Activated CD8-positive, alpha-beta T cell treated with anti-CD3 and anti-CD28 coated beads for 36 hours (primary cell): ENCODE measurements at regions not wholly inside any gene's neighbourhood (a gene's known extent, or its start where the extent isn't known, plus 50 kb on each side); places are given as distances from the start of the nearest gene placed in this dataset.

ENCODE experiments used
- ATAC-seq: fragments of 200-7000 bp; cut with Tn5 transposase; one replicate; pipeline ENCODE4 v1.10.0; 2021; ENCODE audit warnings: mild to moderate bottlenecking, moderate library complexity
- CTCF ChIA-PET: fragments of 350-600 bp; sonication (Branson Sonifier 250); formaldehyde crosslinking; loops from one replicate; lab custom pipeline; 2021; ENCODE audit warnings: antibody characterized with exemption; lab: Charles Lee
- POLR2A ChIA-PET: fragments of 350-600 bp; sonication (Branson Sonifier 250); formaldehyde crosslinking; loops from one replicate; lab custom pipeline; 2021; ENCODE audit warnings: antibody characterized with exemption; lab: Charles Lee
- DNase-seq: peaks from one replicate; pipeline ENCODE4 v3.0.0-alpha.2; 2020
- H3K27ac Mint-ChIP-seq: one replicate; pipeline ENCODE4 v1.8.0; 2021; ENCODE audit warnings: mild to moderate bottlenecking, mixed read lengths
- H3K27me3 Mint-ChIP-seq: one replicate; pipeline ENCODE4 v1.8.0; 2021; ENCODE audit warnings: mixed read lengths
- H3K36me3 Mint-ChIP-seq: one replicate; pipeline ENCODE4 v1.8.0; 2021; ENCODE audit warnings: low read depth, mixed read lengths
- H3K4me1 Mint-ChIP-seq: one replicate; pipeline ENCODE4 v1.8.0; 2021; ENCODE audit warnings: low read depth, mixed read lengths
- H3K4me3 Mint-ChIP-seq: one replicate; pipeline ENCODE4 v1.8.0; 2021; ENCODE audit warnings: mild to moderate bottlenecking, moderate library complexity, mixed read lengths
- H3K9me3 Mint-ChIP-seq: one replicate; pipeline ENCODE4 v1.8.0; 2021; ENCODE audit warnings: mixed read lengths
- CTCF ChIP-seq: fragments of 200-600 bp; IDR thresholded peaks from one replicate; pipeline ENCODE4 v1.8.0; 2022; ENCODE audit warnings: antibody characterized with exemption, mild to moderate bottlenecking
- intact Hi-C: fragments of 100-400 bp; cut with micrococcal nuclease; formaldehyde crosslinking; loops from one replicate; pipeline ENCODE4 v1.10.0; 2022

GRCh38 chr14:53786045-53786444 is 170.6 kb downstream of the BMP4 start:
- CTCF ChIA-PET, result no interaction called here
- POLR2A ChIA-PET, result no interaction called here
- Mint-ChIP-seq H3K4me1 (no peaks in the 10 kb centered on the region), H3K27me3 (no peaks in the 10 kb centered on the region), H3K4me3 (no peak overlapping the region), H3K36me3 (no peaks in the 10 kb centered on the region), H3K27ac (no peak overlapping the region), H3K9me3 (no peaks in the 10 kb centered on the region)
- DNase-seq (no peak), ATAC-seq (no peak)
- intact Hi-C loops, result no loop called here
- TF ChIP-seq CTCF, result no peak

GRCh38 chr14:53784688-53785087 is 171.9 kb downstream of the BMP4 start:
- POLR2A ChIA-PET, result no interaction called here
- DNase-seq, result no peak

GRCh38 chr14:53783256-53783655 is 173.4 kb downstream of the BMP4 start:
- ChIA-PET CTCF (no interaction called here), POLR2A (no interaction called here)
- DNase-seq (no peak), ATAC-seq (no peak)
- no peaks in the 10 kb centered on the region for H3K27me3 Mint-ChIP-seq
- no peaks in the 10 kb centered on the region for H3K36me3 Mint-ChIP-seq
- intact Hi-C loops, result no loop called here
- no peak overlapping the region for H3K27ac Mint-ChIP-seq
- no peaks in the 10 kb centered on the region for H3K9me3 Mint-ChIP-seq
- no peak for TF ChIP-seq CTCF
- no peak overlapping the region for H3K4me3 Mint-ChIP-seq
- H3K4me1 Mint-ChIP-seq, result no peaks in the 10 kb centered on the region

More at GRCh38 chr14:53784688-53785087, 171.9 kb downstream of the BMP4 start:
- H3K4me1 Mint-ChIP-seq, result no peaks in the 10 kb centered on the region
- intact Hi-C loops, result no loop called here
- no peak for ATAC-seq
- no peaks in the 10 kb centered on the region for H3K9me3 Mint-ChIP-seq
- no peak for TF ChIP-seq CTCF
- H3K4me3 Mint-ChIP-seq, result no peak overlapping the region
- H3K27ac Mint-ChIP-seq, result no peak overlapping the region
- CTCF ChIA-PET, result no interaction called here
- no peaks in the 10 kb centered on the region for H3K27me3 Mint-ChIP-seq
- H3K36me3 Mint-ChIP-seq, result no peaks in the 10 kb centered on the region

GRCh38 chr14:53780051-53780555 is 176.5 kb downstream of the BMP4 start:
- Mint-ChIP-seq H3K4me3 (no peak overlapping the region), H3K27me3 (no peaks in the 10 kb centered on the region), H3K9me3 (no peaks in the 10 kb centered on the region), H3K36me3 (no peaks in the 10 kb centered on the region), H3K4me1 (no peaks in the 10 kb centered on the region), H3K27ac (no peak overlapping the region)
- ATAC-seq (no peak), DNase-seq (no peak)
- CTCF ChIA-PET, result no interaction called here
- intact Hi-C loops, result no loop called here
- POLR2A ChIA-PET, result no interaction called here
- no peak for TF ChIP-seq CTCF

- H3K27ac Mint-ChIP-seq, result no peak overlapping the region
- no peak for TF ChIP-seq CTCF
- no peaks in the 10 kb centered on the region for H3K27me3 Mint-ChIP-seq
- no peak overlapping the region for H3K4me3 Mint-ChIP-seq
- no peaks in the 10 kb centered on the region for H3K4me1 Mint-ChIP-seq
- intact Hi-C loops, result no loop called here
- DNase-seq (no peak), ATAC-seq (no peak)
- no peaks in the 10 kb centered on the region for H3K36me3 Mint-ChIP-seq
- no peaks in the 10 kb centered on the region for H3K9me3 Mint-ChIP-seq
- ChIA-PET CTCF (no interaction called here), POLR2A (no interaction called here)
Observed at GRCh38 chr14:53779301-53779700, 177.3 kb downstream of the BMP4 start.
